K562 (cell line): ENCODE measurements at regions not wholly inside any gene's neighbourhood (a gene's known extent, or its start where the extent isn't known, plus 50 kb on each side); places are given as distances from the start of the nearest gene placed in this dataset.

Experiments
- ATAC-seq: fragments of 200-7000 bp; cut with Tn5 transposase; 3 replicates; pipeline ENCODE4 v1.9.1; 2020; ENCODE audit warnings: moderate library complexity
- BruUV-seq: library from RNA; stranded (reverse); fragments of 400-500 nt; replicated peaks from 2 replicates; lab custom pipeline; 2021; lab: Mats Ljungman, UMichigan
- CTCF ChIA-PET: fragments of 300-600 bp; formaldehyde crosslinking; extraction: SDS; loops from one replicate; lab custom pipeline; 2021; ENCODE audit warnings: low intra/inter-chr PET ratio; lab: Yijun Ruan, JAX
- POLR2A ChIA-PET: fragments of 300-600, 350-650 bp; sonication (Branson Sonifier 250); formaldehyde crosslinking; extraction: SDS; loops from one replicate; lab custom pipeline; 2021; ENCODE audit warnings: antibody characterized with exemption, inconsistent platforms; lab: Yijun Ruan, JAX
- DNase-seq, 4 experiments: peaks; one replicate each; pipeline versions ENCODE4 v3.0.0 to v3.0.0-alpha.2; 2011 to 2018; ENCODE audit warnings: low spot score in 3 of 4, mixed read lengths in 3 of 4; ENCODE audit errors: extremely low read depth in 1 of 4
- FAIRE-seq: peaks from 2 replicates; lab custom pipeline; 2011; peaks lifted over from hg19 to GRCh38; lab: Jason Lieb, UNC
- H2AFZ ChIP-seq: 2 replicates; pipeline ENCODE4 v1.6.0; 2011; ENCODE audit warnings: low read depth, low read length, control low read depth, inconsistent platforms
- H3K27ac ChIP-seq: fragments of 200-600 bp; 3 replicates; pipeline ENCODE4 v1.8.0; 2011; ENCODE audit warnings: low read depth, mild to moderate bottlenecking, control low read depth, inconsistent platforms, low read length, moderate library complexity, mixed read lengths; ENCODE audit errors: extremely low read depth
- H3K27me3 ChIP-seq, 2 experiments: fragments of 300-600 bp in 1 of 2; 2 replicates in 1 of 2; 3 replicates in 1 of 2; pipeline versions ENCODE4 v1.6.0 to v1.8.0; 2011; ENCODE audit warnings: inconsistent platforms in 2 of 2, low read length in 2 of 2, mild to moderate bottlenecking in 1 of 2, mixed read lengths in 1 of 2, moderate library complexity in 1 of 2; ENCODE audit not compliant: control insufficient read depth in 2 of 2, insufficient read depth in 2 of 2
- H3K36me3 ChIP-seq: fragments of 300-600 bp; 3 replicates; pipeline ENCODE4 v1.8.0; 2011; ENCODE audit warnings: mild to moderate bottlenecking, low read length, inconsistent platforms; ENCODE audit not compliant: control insufficient read depth, insufficient read depth
- H3K4me1 ChIP-seq, 2 experiments: fragments of 200-600 bp in 1 of 2; replicated peaks in 1 of 2; 2 replicates in 1 of 2; 3 replicates in 1 of 2; pipeline versions ENCODE4 v1.5.1 to v1.8.0; 2011; ENCODE audit warnings: inconsistent platforms in 2 of 2, low read length in 2 of 2, mild to moderate bottlenecking in 1 of 2, mixed read lengths in 1 of 2, moderate library complexity in 1 of 2; ENCODE audit not compliant: control insufficient read depth in 2 of 2, insufficient read depth in 2 of 2
- H3K4me2 ChIP-seq: 2 replicates; pipeline ENCODE4 v1.6.1; 2011; ENCODE audit warnings: low read length, control low read depth, inconsistent platforms, mixed read lengths; ENCODE audit not compliant: insufficient read depth
- H3K4me3 ChIP-seq: fragments of 200-600 bp; sonication (generic), shearing (Covaris generic); 2 replicates; pipeline ENCODE4 v1.5.1; 2016; ENCODE audit warnings: control low read depth, inconsistent platforms
- H3K79me2 ChIP-seq: fragments of 200-600 bp; 3 replicates; pipeline ENCODE4 v1.8.0; 2011; ENCODE audit warnings: low read length, inconsistent platforms; ENCODE audit not compliant: control insufficient read depth, insufficient read depth
- H3K9ac ChIP-seq, 2 experiments: 2 replicates each; pipeline versions ENCODE4 v1.6.0 to v1.6.1; 2011; ENCODE audit warnings: low read depth in 2 of 2, low read length in 2 of 2, control low read depth in 1 of 2, inconsistent platforms in 1 of 2, mild to moderate bottlenecking in 1 of 2, mixed read lengths in 1 of 2; ENCODE audit not compliant: insufficient read depth in 1 of 2
- H3K9me1 ChIP-seq: one replicate; pipeline ENCODE4 v1.6.0; 2011; ENCODE audit warnings: inconsistent platforms, mild to moderate bottlenecking, low read length, moderate library complexity; ENCODE audit not compliant: control insufficient read depth, insufficient read depth
- H3K9me3 ChIP-seq: replicated peaks from 2 replicates; pipeline ENCODE4 v1.5.1; 2011; ENCODE audit warnings: low read depth, low read length, inconsistent platforms; ENCODE audit not compliant: control insufficient read depth, insufficient read depth
- H4K20me1 ChIP-seq: replicated peaks from 2 replicates; pipeline ENCODE4 v1.6.1; 2011; ENCODE audit warnings: low read length, inconsistent platforms, mixed read lengths; ENCODE audit not compliant: control insufficient read depth, insufficient read depth
- E2F1 ChIP-seq: sonication (generic); formaldehyde crosslinking; IDR thresholded peaks from 2 replicates; pipeline ENCODE4 v1.8.1; 2023; ENCODE audit warnings: mild to moderate bottlenecking, missing genetic modification reagents, moderate library complexity
- MAZ ChIP-seq, 2 experiments: fragments of 450-650 bp in 1 of 2; sonication (generic) in 1 of 2; formaldehyde crosslinking; IDR thresholded peaks in 1 of 2; conservative IDR thresholded peaks in 1 of 2; 2 replicates each; pipeline versions ENCODE4 v1.4.0 to v1.5.0; 2020; ENCODE audit warnings: mild to moderate bottlenecking in 1 of 2, missing genetic modification reagents in 1 of 2
- ZNF133 ChIP-seq: fragments of 250-450 bp; sonication (Bioruptor Pico); IDR thresholded peaks from 2 replicates; pipeline ENCODE4 v1.4.0; 2020; ENCODE audit warnings: mild to moderate bottlenecking
- ZNF318 ChIP-seq, 2 experiments: fragments of 450-650 bp; IDR thresholded peaks; 2 replicates each; pipeline ENCODE4 v1.6.1; 2016; ENCODE audit warnings: mild to moderate bottlenecking in 2 of 2, borderline replicate concordance in 1 of 2, low read depth in 1 of 2, moderate library complexity in 1 of 2
- WGBS: fragments of 100-300 bp; shearing (Covaris generic); methylation state at CpG from one replicate; pipeline ENCODE4 v1.1.6; 2016; ENCODE audit warnings: low coverage, mixed read lengths; ENCODE audit not compliant: insufficient coverage; ENCODE audit errors: missing lambda C conversion rate; 5-methylcytosine and 5-hydroxymethylcytosine counted together
- in situ Hi-C: fragments of 300-500 bp; cut with MboI; formaldehyde crosslinking; loops from 4 replicates; pipeline ENCODE4 v1.15.0; 2018; ENCODE audit warnings: inconsistent platforms, mixed read lengths
- intact Hi-C: fragments of 100-400 bp; cut with micrococcal nuclease; formaldehyde crosslinking; loops from 2 replicates; pipeline ENCODE4 v1.14.2; 2022

DNA sequence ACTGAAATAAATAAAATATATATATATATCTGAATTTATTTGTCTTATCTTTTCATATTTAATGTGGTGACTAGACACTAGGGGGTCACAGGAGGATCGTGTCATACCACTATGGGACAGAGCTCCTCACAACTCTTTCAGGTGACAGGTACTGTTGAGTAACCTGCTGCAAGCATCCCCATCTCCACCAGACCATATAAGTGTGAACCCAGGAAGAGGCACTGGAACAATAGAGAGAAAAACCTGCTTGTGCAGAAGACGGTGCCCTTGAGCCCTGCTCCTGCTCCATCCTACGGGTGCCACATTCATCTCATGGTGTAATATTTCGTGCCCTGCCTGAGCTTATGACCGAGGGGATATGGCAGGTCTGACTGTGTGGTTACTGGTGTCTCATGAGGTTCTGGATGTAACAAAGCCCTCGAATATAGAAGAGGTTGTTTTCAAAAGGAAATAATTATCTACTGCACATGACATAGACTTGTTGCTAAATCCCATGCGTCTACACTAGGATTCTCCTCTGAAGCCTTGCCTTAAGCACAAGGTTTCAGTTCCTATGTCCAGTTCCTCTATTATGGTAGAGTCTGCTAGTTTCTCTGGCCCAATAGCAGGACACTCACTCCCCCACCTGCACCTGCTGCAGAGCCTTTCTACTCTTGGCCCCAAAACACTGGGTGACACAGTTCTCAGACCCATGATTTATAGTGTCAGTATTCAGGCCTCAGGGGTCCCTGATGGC is 70.4 kb downstream of the GGTLC2 start:
- peaks cover 0 to 20% of the 10 kb centered on the region in 2 experiments; a peak in 1 of 5 replicates for H3K27me3 ChIP-seq
- no peaks in the 10 kb centered on the region for H3K36me3 ChIP-seq
- ATAC-seq (no peak), DNase-seq (peak in 1 of 4 experiments; percentile 59), FAIRE-seq (no peak)
- in situ Hi-C loops, result no loop called here
- intact Hi-C loops, result loop anchor here (5.0 kb wide), 1 partner anchor 42 kb away; no protein-coding TSS in a partner anchor
- ChIA-PET CTCF (interaction anchor here (0.7 to 0.8 kb wide), 2 partner anchors 27 to 267 kb away, joined by 4 to 5 read pairs; no protein-coding TSS in a partner anchor), POLR2A (interaction anchor here (0.7 to 4.9 kb wide), 10 partner anchors 10 to 267 kb away, joined by 3 to 33 read pairs (median 4); no protein-coding TSS in a partner anchor)
- H2AFZ ChIP-seq, result no peak overlapping the region
- no peaks in the 10 kb centered on the region; a peak in 1 of 5 replicates for H3K4me1 ChIP-seq
- no peaks in the 10 kb centered on the region for H3K9me1 ChIP-seq
- H3K4me2 ChIP-seq, result no peak overlapping the region
- no peaks in the 10 kb centered on the region for H3K9me3 ChIP-seq
- no peak for TF ChIP-seq MAZ (CRISPR knock-in tag; conservative IDR thresholded peaks at IDR 0.05 in 1 of 2, IDR thresholded peaks at IDR 0.05 in 1 of 2)
- peak; percentile 38; the same call in 1 of the 2 replicates for TF ChIP-seq E2F1 (CRISPR knock-in tag)
- TF ChIP-seq ZNF318 (IDR thresholded peaks at IDR 0.05; ENCODE audit: borderline replicate concordance in 1 of 2, low read depth in 1 of 2), result no peak
- no peak for TF ChIP-seq ZNF133 (CRISPR knock-in tag)
- peaks cover 32% of the 10 kb centered on the region for H4K20me1 ChIP-seq
- no TSS peak for BruUV-seq
- WGBS, result 1% methylated on average over 7 of the region's 7 CpGs
- H3K27ac ChIP-seq, result no peak overlapping the region
- no peaks in the 10 kb centered on the region for H3K79me2 ChIP-seq
- no peak overlapping the region for H3K4me3 ChIP-seq
- no peak overlapping the region for H3K9ac ChIP-seq
